Liver (tissue), 8 donors: ENCODE measurements at regions not wholly inside any gene's neighbourhood (a gene's known extent, or its start where the extent isn't known, plus 50 kb on each side); places are given as distances from the start of the nearest gene placed in this dataset.

Experiments used
- DNase-seq: peaks from one replicate; pipeline ENCODE4 v3.0.0-alpha.2; 2017; ENCODE audit warnings: low spot score
- H3K27ac ChIP-seq, 2 donors: one replicate each; pipeline ENCODE4 v1.7.0; 2013; ENCODE audit warnings: inconsistent platforms in 2 of 2, low read length in 2 of 2, control low read depth in 1 of 2, low read depth in 1 of 2, mild to moderate bottlenecking in 1 of 2
- H3K27me3 ChIP-seq, 4 donors: one replicate each; pipeline versions ENCODE4 v1.6.1 to v1.7.0; 2013; ENCODE audit warnings: low read length in 3 of 4, inconsistent platforms in 1 of 4, mild to moderate bottlenecking in 1 of 4, moderate library complexity in 1 of 4; ENCODE audit not compliant: control insufficient read depth in 4 of 4, insufficient read depth in 4 of 4
- H3K36me3 ChIP-seq, 4 donors: one replicate each; pipeline versions ENCODE4 v1.6.1 to v1.7.0; 2013; ENCODE audit warnings: low read length in 3 of 4, mild to moderate bottlenecking in 3 of 4, low read depth in 1 of 4, moderate library complexity in 1 of 4; ENCODE audit not compliant: control insufficient read depth in 4 of 4, insufficient read depth in 3 of 4
- H3K4me1 ChIP-seq, 4 donors: one replicate each; pipeline versions ENCODE4 v1.6.1 to v1.7.0; 2013; ENCODE audit warnings: low read length in 3 of 4, mild to moderate bottlenecking in 3 of 4, moderate library complexity in 1 of 4; ENCODE audit not compliant: control insufficient read depth in 4 of 4, insufficient read depth in 4 of 4
- H3K4me3 ChIP-seq, 3 donors: one replicate each; pipeline versions ENCODE4 v1.6.1 to v1.7.0; 2013; ENCODE audit warnings: low read length in 3 of 3, control low read depth in 1 of 3, low read depth in 1 of 3, mild to moderate bottlenecking in 1 of 3
- H3K9ac ChIP-seq, 2 donors: one replicate each; pipeline ENCODE4 v1.7.0; 2013; ENCODE audit warnings: low read length in 2 of 2, mild to moderate bottlenecking in 2 of 2, moderate library complexity in 2 of 2, control low read depth in 1 of 2, low read depth in 1 of 2
- H3K9me3 ChIP-seq, 4 donors: one replicate each; pipeline versions ENCODE4 v1.6.1 to v1.7.0; 2013; ENCODE audit warnings: low read length in 3 of 4; ENCODE audit not compliant: control insufficient read depth in 4 of 4
- CTCF ChIP-seq: fragments of 150-350 bp; IDR thresholded peaks from 2 replicates; pipeline ENCODE4 v1.5.1; 2017; ENCODE audit warnings: improper control_type of control experiment, low read depth, low read length; ENCODE audit not compliant: missing input control
- EGR1 ChIP-seq, 2 donors: IDR thresholded peaks; 2 replicates each; pipeline ENCODE4 v1.6.1; 2016 to 2018; ENCODE audit warnings: antibody characterized with exemption in 2 of 2, low read depth in 2 of 2
- FOXA1 ChIP-seq: IDR thresholded peaks from 2 replicates; pipeline ENCODE4 v1.6.1; 2016; ENCODE audit warnings: antibody characterized with exemption
- FOXA2 ChIP-seq: IDR thresholded peaks from 2 replicates; pipeline ENCODE4 v1.6.1; 2016; ENCODE audit warnings: antibody characterized with exemption
- GABPA ChIP-seq, 2 donors: IDR thresholded peaks in 1 of 2; conservative IDR thresholded peaks in 1 of 2; 2 replicates each; pipeline ENCODE4 v1.6.1; 2016; ENCODE audit warnings: antibody characterized with exemption in 2 of 2, mild to moderate bottlenecking in 1 of 2, moderate library complexity in 1 of 2
- HNF4A ChIP-seq, 2 donors: conservative IDR thresholded peaks; 2 replicates each; pipeline ENCODE4 v1.6.1; 2016; ENCODE audit warnings: antibody characterized with exemption in 2 of 2, mild to moderate bottlenecking in 2 of 2
- HNF4G ChIP-seq: IDR thresholded peaks from 2 replicates; pipeline ENCODE4 v1.6.1; 2016; ENCODE audit warnings: antibody characterized with exemption
- JUND ChIP-seq, 2 donors: IDR thresholded peaks; 2 replicates each; pipeline ENCODE4 v1.6.1; 2016; ENCODE audit warnings: antibody characterized with exemption in 2 of 2
- MAX ChIP-seq: IDR thresholded peaks from 2 replicates; pipeline ENCODE4 v1.6.1; 2016; ENCODE audit warnings: antibody characterized with exemption
- NR2F2 ChIP-seq: IDR thresholded peaks from 2 replicates; pipeline ENCODE4 v1.6.1; 2016; ENCODE audit warnings: antibody characterized with exemption
- RAD21 ChIP-seq, 2 donors: IDR thresholded peaks; 2 replicates each; pipeline ENCODE4 v1.6.1; 2016; ENCODE audit warnings: antibody characterized with exemption in 2 of 2, mild to moderate bottlenecking in 2 of 2
- RXRA ChIP-seq, 2 donors: IDR thresholded peaks; 2 replicates each; pipeline ENCODE4 v1.6.1; 2017 to 2018; ENCODE audit warnings: antibody characterized with exemption in 2 of 2, mild to moderate bottlenecking in 1 of 2
- SP1 ChIP-seq: IDR thresholded peaks from 2 replicates; pipeline ENCODE4 v1.6.1; 2018; ENCODE audit warnings: antibody characterized with exemption, mild to moderate bottlenecking
- TAF1 ChIP-seq: conservative IDR thresholded peaks from 2 replicates; pipeline ENCODE4 v1.6.1; 2016; ENCODE audit warnings: antibody characterized with exemption, mild to moderate bottlenecking
- YY1 ChIP-seq: IDR thresholded peaks from 2 replicates; pipeline ENCODE4 v1.6.1; 2016; ENCODE audit warnings: antibody characterized with exemption, mild to moderate bottlenecking
- ZBTB33 ChIP-seq: IDR thresholded peaks from 2 replicates; pipeline ENCODE4 v1.6.1; 2016; ENCODE audit warnings: antibody characterized with exemption
- WGBS: extraction: QIAGEN DNeasy Blood & Tissue Kit; methylation state at CpG from one replicate; pipeline ENCODE4 v1.1.7; 2013; 5-methylcytosine and 5-hydroxymethylcytosine counted together
- TF ChIP-seq, protein P1 (sequence below): IDR thresholded peaks from 2 replicates; pipeline ENCODE4 v1.6.1; 2016; ENCODE audit warnings: antibody characterized with exemption, mild to moderate bottlenecking
- TF ChIP-seq, protein P2 (sequence below): IDR thresholded peaks from 2 replicates; pipeline ENCODE4 v1.6.1; 2016; ENCODE audit warnings: antibody characterized with exemption
- donor health status: healthy.
- donor health status: healthy.
- donor health status: healthy.
- donor health status: healthy.
- donor health status: healthy.

DNA sequence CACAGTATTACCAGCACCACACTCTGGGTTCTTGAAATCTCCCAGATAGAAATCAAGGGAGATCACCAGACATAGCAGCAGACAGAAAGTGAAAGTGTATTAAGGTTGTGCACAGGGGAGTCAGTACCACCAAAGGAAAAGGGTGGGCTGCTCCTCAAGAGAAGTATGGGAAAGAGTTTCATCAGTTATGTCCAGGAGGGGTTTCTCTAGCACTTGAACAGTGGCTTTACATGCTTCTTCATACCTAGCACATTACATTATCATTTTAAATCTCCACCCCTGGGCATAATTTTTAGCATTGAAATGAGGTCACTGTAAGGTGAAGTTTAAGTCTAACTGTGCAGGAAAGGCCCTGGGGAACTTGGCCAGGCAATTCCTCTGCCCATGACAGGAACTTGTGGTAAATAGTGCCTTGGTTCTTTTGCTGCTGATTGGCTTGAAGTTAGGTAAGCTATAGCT lies 601.0 kb downstream of the NUF2 start:
- Histone ChIP-seq H3K36me3 (no peaks in the 10 kb centered on the region), H3K9me3 (no peaks in the 10 kb centered on the region), H3K27ac (no peak overlapping the region), H3K4me3 (no peak overlapping the region), H3K9ac (no peak overlapping the region), H3K4me1 (no peaks in the 10 kb centered on the region), H3K27me3 (no peaks in the 10 kb centered on the region)
- TF ChIP-seq SP1 (no peak), YY1 (no peak), RAD21 (IDR thresholded peaks at IDR 0.05) (no peak), NR2F2 (no peak), MAX (no peak), FOXA2 (no peak), GABPA (IDR thresholded peaks at IDR 0.05 in 1 of 2, conservative IDR thresholded peaks at IDR 0.05 in 1 of 2) (no peak), TAF1 (no peak), HNF4A (conservative IDR thresholded peaks at IDR 0.05) (no peak), CTCF (no peak), JUND (IDR thresholded peaks at IDR 0.05) (no peak), FOXA1 (no peak), RXRA (IDR thresholded peaks at IDR 0.05) (no peak), ZBTB33 (no peak), EGR1 (IDR thresholded peaks at IDR 0.05; ENCODE audit: low read depth in 2 of 2) (no peak), HNF4G (no peak)
- TF ChIP-seq, protein P1, sequence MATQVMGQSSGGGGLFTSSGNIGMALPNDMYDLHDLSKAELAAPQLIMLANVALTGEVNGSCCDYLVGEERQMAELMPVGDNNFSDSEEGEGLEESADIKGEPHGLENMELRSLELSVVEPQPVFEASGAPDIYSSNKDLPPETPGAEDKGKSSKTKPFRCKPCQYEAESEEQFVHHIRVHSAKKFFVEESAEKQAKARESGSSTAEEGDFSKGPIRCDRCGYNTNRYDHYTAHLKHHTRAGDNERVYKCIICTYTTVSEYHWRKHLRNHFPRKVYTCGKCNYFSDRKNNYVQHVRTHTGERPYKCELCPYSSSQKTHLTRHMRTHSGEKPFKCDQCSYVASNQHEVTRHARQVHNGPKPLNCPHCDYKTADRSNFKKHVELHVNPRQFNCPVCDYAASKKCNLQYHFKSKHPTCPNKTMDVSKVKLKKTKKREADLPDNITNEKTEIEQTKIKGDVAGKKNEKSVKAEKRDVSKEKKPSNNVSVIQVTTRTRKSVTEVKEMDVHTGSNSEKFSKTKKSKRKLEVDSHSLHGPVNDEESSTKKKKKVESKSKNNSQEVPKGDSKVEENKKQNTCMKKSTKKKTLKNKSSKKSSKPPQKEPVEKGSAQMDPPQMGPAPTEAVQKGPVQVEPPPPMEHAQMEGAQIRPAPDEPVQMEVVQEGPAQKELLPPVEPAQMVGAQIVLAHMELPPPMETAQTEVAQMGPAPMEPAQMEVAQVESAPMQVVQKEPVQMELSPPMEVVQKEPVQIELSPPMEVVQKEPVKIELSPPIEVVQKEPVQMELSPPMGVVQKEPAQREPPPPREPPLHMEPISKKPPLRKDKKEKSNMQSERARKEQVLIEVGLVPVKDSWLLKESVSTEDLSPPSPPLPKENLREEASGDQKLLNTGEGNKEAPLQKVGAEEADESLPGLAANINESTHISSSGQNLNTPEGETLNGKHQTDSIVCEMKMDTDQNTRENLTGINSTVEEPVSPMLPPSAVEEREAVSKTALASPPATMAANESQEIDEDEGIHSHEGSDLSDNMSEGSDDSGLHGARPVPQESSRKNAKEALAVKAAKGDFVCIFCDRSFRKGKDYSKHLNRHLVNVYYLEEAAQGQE, result no peak
- DNase-seq, result no peak

- no peaks in the 10 kb centered on the region for H3K9me3 ChIP-seq
- DNase-seq, result no peak
- H3K4me1 ChIP-seq, result no peaks in the 10 kb centered on the region
- no peak overlapping the region for H3K4me3 ChIP-seq
- 86% methylated on average over 3 of the region's 3 CpGs for WGBS
- H3K9ac ChIP-seq, result no peak overlapping the region
- no peaks in the 10 kb centered on the region for H3K27me3 ChIP-seq
- H3K27ac ChIP-seq, result no peak overlapping the region
- no peaks in the 10 kb centered on the region for H3K36me3 ChIP-seq
- TF ChIP-seq NR2F2 (no peak), MAX (no peak), GABPA (IDR thresholded peaks at IDR 0.05 in 1 of 2, conservative IDR thresholded peaks at IDR 0.05 in 1 of 2) (no peak), HNF4A (conservative IDR thresholded peaks at IDR 0.05) (no peak), FOXA2 (no peak), HNF4G (no peak), ZBTB33 (no peak), SP1 (no peak), TAF1 (no peak)
- TF ChIP-seq, protein P1, result no peak
- TF ChIP-seq, protein P2, sequence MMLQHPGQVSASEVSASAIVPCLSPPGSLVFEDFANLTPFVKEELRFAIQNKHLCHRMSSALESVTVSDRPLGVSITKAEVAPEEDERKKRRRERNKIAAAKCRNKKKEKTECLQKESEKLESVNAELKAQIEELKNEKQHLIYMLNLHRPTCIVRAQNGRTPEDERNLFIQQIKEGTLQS, result no peak
These were observed 602.3 kb downstream of the NUF2 start for GRCh38 chr1:163924041-163924440.
